Smooth muscle cell (in vitro differentiated cells): ENCODE measurements at regions not wholly inside any gene's neighbourhood (a gene's known extent, or its start where the extent isn't known, plus 50 kb on each side); places are given as distances from the start of the nearest gene placed in this dataset.
A peak's percentile ranks its signal among the peaks of the same experiment; 100 is the strongest.

Experiments
- DNase-seq: peaks from one replicate; lab custom pipeline; 2025; ENCODE audit not compliant: unreplicated experiment; lab: John Stamatoyannopoulos, UW
- H2AFZ ChIP-seq: fragments of 200-600 bp; sonication (generic); 2 replicates; pipeline ENCODE4 v1.6.0; 2016; ENCODE audit warnings: antibody characterized with exemption, low read depth, mild to moderate bottlenecking
- H3F3A ChIP-seq: fragments of 200-600 bp; sonication (generic); 2 replicates; pipeline ENCODE4 v1.6.0; 2017; ENCODE audit warnings: antibody characterized with exemption, low read depth
- H3K27ac ChIP-seq: fragments of 200-600 bp; sonication (generic); 2 replicates; pipeline ENCODE4 v1.5.1; 2016; ENCODE audit warnings: low read depth, mild to moderate bottlenecking
- H3K27me3 ChIP-seq: fragments of 200-600 bp; sonication (generic); 2 replicates; pipeline ENCODE4 v1.6.1; 2016; ENCODE audit warnings: low read depth, mild to moderate bottlenecking
- H3K36me3 ChIP-seq: fragments of 200-600 bp; sonication (generic); 2 replicates; pipeline ENCODE4 v1.5.1; 2016; ENCODE audit warnings: low read depth
- H3K4me1 ChIP-seq: fragments of 200-600 bp; sonication (generic); 2 replicates; pipeline ENCODE4 v1.5.1; 2016; ENCODE audit warnings: low read depth
- H3K4me2 ChIP-seq: fragments of 200-600 bp; sonication (generic); 2 replicates; pipeline ENCODE4 v1.6.0; 2016; ENCODE audit warnings: mild to moderate bottlenecking
- H3K4me3 ChIP-seq: fragments of 200-600 bp; sonication (generic); 2 replicates; pipeline ENCODE4 v1.5.1; 2016; ENCODE audit warnings: mild to moderate bottlenecking
- H3K79me2 ChIP-seq: fragments of 200-600 bp; sonication (generic); 2 replicates; pipeline ENCODE4 v1.6.0; 2016; ENCODE audit warnings: low read depth, mild to moderate bottlenecking
- H3K9ac ChIP-seq: fragments of 200-600 bp; sonication (generic); 2 replicates; pipeline ENCODE4 v1.6.0; 2016; ENCODE audit warnings: low read depth
- H3K9me3 ChIP-seq: fragments of 200-600 bp; sonication (generic); replicated peaks from 2 replicates; pipeline ENCODE4 v1.5.1; 2016; ENCODE audit warnings: low read depth
- H4K20me1 ChIP-seq: fragments of 200-600 bp; sonication (generic); 2 replicates; pipeline ENCODE4 v1.6.0; 2016; ENCODE audit warnings: low read depth
- CTCF ChIP-seq: fragments of 200-600 bp; sonication (generic); IDR thresholded peaks from 2 replicates; pipeline ENCODE4 v1.5.1; 2017; ENCODE audit warnings: borderline replicate concordance, mild to moderate bottlenecking, antibody characterized with exemption; ENCODE audit not compliant: insufficient read depth, poor library complexity, severe bottlenecking
- WGBS: methylation state at CpG from one replicate; pipeline ENCODE4 v1.1.7; 2016; ENCODE audit warnings: low lambda C conversion rate; 5-methylcytosine and 5-hydroxymethylcytosine counted together

- 15% methylated on average over 2 of the region's 2 CpGs for WGBS
These were observed 243.7 kb downstream of the BCAT1 start for GRCh38 chr12:24705216-24705615.

GRCh38 chr12:24701343-24701742, 247.6 kb downstream of the BCAT1 start:
- Histone ChIP-seq H2AFZ (no peak overlapping the region), H3K27me3 (no peaks in the 10 kb centered on the region), H3K4me2 (no peak overlapping the region), H4K20me1 (no peaks in the 10 kb centered on the region), H3K27ac (no peak overlapping the region), H3K4me1 (peaks cover 13% of the 10 kb centered on the region), H3K79me2 (no peaks in the 10 kb centered on the region), H3K4me3 (no peak overlapping the region), H3F3A (peaks cover 8% of the 10 kb centered on the region), H3K9ac (no peak overlapping the region), H3K9me3 (no peaks in the 10 kb centered on the region), H3K36me3 (no peaks in the 10 kb centered on the region)
- DNase-seq: no peak
- WGBS: 96% methylated on average over 3 of the region's 3 CpGs
- TF ChIP-seq CTCF: no peak

More at GRCh38 chr12:24705216-24705615, 243.7 kb downstream of the BCAT1 start:
- Histone ChIP-seq H3K27ac (peak overlapping the region; percentile 83), H3F3A (peaks cover 31% of the 10 kb centered on the region), H4K20me1 (no peaks in the 10 kb centered on the region), H3K4me3 (no peak overlapping the region), H3K79me2 (no peaks in the 10 kb centered on the region), H3K4me1 (no peaks in the 10 kb centered on the region), H3K27me3 (no peaks in the 10 kb centered on the region), H3K36me3 (no peaks in the 10 kb centered on the region), H3K9me3 (no peaks in the 10 kb centered on the region), H3K4me2 (peak overlapping the region; percentile 71), H2AFZ (no peak overlapping the region), H3K9ac (no peak overlapping the region)
- TF ChIP-seq CTCF: no peak
- DNase-seq: no peak

GRCh38 chr12:24698972-24699371, 249.9 kb downstream of the BCAT1 start:
- no peaks in the 10 kb centered on the region for H3K27me3 ChIP-seq
- no peak overlapping the region for H3K9ac ChIP-seq
- no peaks in the 10 kb centered on the region for H3K9me3 ChIP-seq
- peaks cover 13% of the 10 kb centered on the region for H3K4me1 ChIP-seq
- H3K79me2 ChIP-seq: no peaks in the 10 kb centered on the region
- WGBS: 80% methylated on average over 2 of the region's 2 CpGs
- H3K27ac ChIP-seq: no peak overlapping the region
- no peak for DNase-seq
- no peaks in the 10 kb centered on the region for H3K36me3 ChIP-seq
- H3K4me2 ChIP-seq: no peak overlapping the region
- H2AFZ ChIP-seq: peak overlapping the region; percentile 73
- no peak for TF ChIP-seq CTCF
- no peaks in the 10 kb centered on the region for H4K20me1 ChIP-seq
- H3K4me3 ChIP-seq: no peak overlapping the region
- H3F3A ChIP-seq: no peaks in the 10 kb centered on the region

- no peaks in the 10 kb centered on the region for H3K9me3 ChIP-seq
- no peaks in the 10 kb centered on the region for H3K36me3 ChIP-seq
- no peaks in the 10 kb centered on the region for H4K20me1 ChIP-seq
- TF ChIP-seq CTCF: no peak
- WGBS: 83% methylated on average over 2 of the region's 2 CpGs
- peak overlapping the region; percentile 22 for H3K4me2 ChIP-seq
- H2AFZ ChIP-seq: peak overlapping the region; percentile 76
- no peaks in the 10 kb centered on the region for H3F3A ChIP-seq
- no peaks in the 10 kb centered on the region for H3K79me2 ChIP-seq
- H3K9ac ChIP-seq: no peak overlapping the region
- H3K4me3 ChIP-seq: no peak overlapping the region
- H3K4me1 ChIP-seq: peaks cover 13% of the 10 kb centered on the region
- H3K27me3 ChIP-seq: no peaks in the 10 kb centered on the region
- H3K27ac ChIP-seq: no peak overlapping the region
- DNase-seq: no peak
These were observed 251.1 kb downstream of the BCAT1 start for GRCh38 chr12:24697769-24698168.
